MG63 (cell line): ENCODE measurements at regions not wholly inside any gene's neighbourhood (a gene's known extent, or its start where the extent isn't known, plus 50 kb on each side); places are given as distances from the start of the nearest gene placed in this dataset.
"Not testable (repeated sequence)": the region's sequence is repeated elsewhere in the genome, so short reads cannot be mapped to it uniquely, and the experiment has no call there.

ENCODE experiments used
- DNase-seq: peaks from one replicate; pipeline ENCODE4 v3.0.0-alpha.2; 2020
- H3K27me3 ChIP-seq: fragments of 250-450 bp; sonication (Bioruptor Pico); 2 replicates; pipeline ENCODE4 v1.5.1; 2020; ENCODE audit warnings: mild to moderate bottlenecking, moderate library complexity
- H3K36me3 ChIP-seq: fragments of 250-450 bp; sonication (Bioruptor Pico); 2 replicates; pipeline ENCODE4 v1.5.1; 2020; ENCODE audit warnings: mild to moderate bottlenecking, moderate library complexity
- H3K4me3 ChIP-seq: fragments of 250-450 bp; sonication (Bioruptor Pico); 2 replicates; pipeline ENCODE4 v1.5.1; 2020; ENCODE audit warnings: mild to moderate bottlenecking, moderate library complexity
- H3K9me3 ChIP-seq: fragments of 250-450 bp; sonication (Bioruptor Pico); 2 replicates; pipeline ENCODE4 v1.5.1; 2020; ENCODE audit warnings: mild to moderate bottlenecking, moderate library complexity

GRCh38 chr16:26721957-26722356 lies 344.8 kb upstream of the C16orf82 start:
- not testable (repeated sequence) for H3K9me3 ChIP-seq, H3K4me3 ChIP-seq, H3K27me3 ChIP-seq, H3K36me3 ChIP-seq, DNase-seq

- H3K27me3 ChIP-seq, result peaks cover 2% of the 10 kb centered on the region; the same call in 1 of the 2 replicates
- H3K36me3 ChIP-seq, result no peaks in the 10 kb centered on the region
- DNase-seq, result no peak
- no peak overlapping the region for H3K4me3 ChIP-seq
- H3K9me3 ChIP-seq, result no peaks in the 10 kb centered on the region
Measured at GRCh38 chr16:26724189-26724588, 342.5 kb upstream of the C16orf82 start.

DNA sequence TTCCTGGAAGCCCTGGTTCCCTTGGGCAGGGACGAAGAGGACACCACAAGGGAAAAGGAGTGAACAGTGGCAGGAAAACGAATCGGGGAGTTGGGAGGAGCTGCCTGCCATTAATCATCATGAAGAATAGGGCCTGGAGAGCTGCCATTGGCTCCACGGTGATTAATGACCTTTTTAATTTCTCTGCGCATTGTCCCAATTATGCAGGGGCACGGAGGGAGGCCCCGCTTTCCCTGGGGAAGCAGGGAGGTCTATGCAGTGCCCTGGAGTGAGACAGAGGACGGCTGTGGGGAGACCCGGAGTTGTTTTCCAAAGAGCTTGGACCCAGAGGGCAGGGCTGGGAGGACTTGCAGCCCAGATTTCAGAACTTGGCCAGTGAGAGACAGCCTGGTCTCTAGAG lies 338.9 kb upstream of the C16orf82 start:
- Histone ChIP-seq H3K27me3 (peaks cover 2% of the 10 kb centered on the region; the same call in 1 of the 2 replicates), H3K4me3 (no peak overlapping the region), H3K9me3 (no peaks in the 10 kb centered on the region), H3K36me3 (no peaks in the 10 kb centered on the region)
- no peak for DNase-seq

GRCh38 chr16:26729951-26730541 lies 336.7 kb upstream of the C16orf82 start:
- Histone ChIP-seq H3K4me3 (no peak overlapping the region), H3K36me3 (no peaks in the 10 kb centered on the region), H3K9me3 (no peaks in the 10 kb centered on the region), H3K27me3 (peaks cover 2% of the 10 kb centered on the region; the same call in 1 of the 2 replicates)
- no peak for DNase-seq

- H3K27me3 ChIP-seq, result peaks cover 2% of the 10 kb centered on the region
- no peak for DNase-seq
- H3K36me3 ChIP-seq, result no peaks in the 10 kb centered on the region
- no peaks in the 10 kb centered on the region for H3K9me3 ChIP-seq
- no peak overlapping the region for H3K4me3 ChIP-seq
Measured at GRCh38 chr16:26731729-26732128, 335.0 kb upstream of the C16orf82 start.

DNA sequence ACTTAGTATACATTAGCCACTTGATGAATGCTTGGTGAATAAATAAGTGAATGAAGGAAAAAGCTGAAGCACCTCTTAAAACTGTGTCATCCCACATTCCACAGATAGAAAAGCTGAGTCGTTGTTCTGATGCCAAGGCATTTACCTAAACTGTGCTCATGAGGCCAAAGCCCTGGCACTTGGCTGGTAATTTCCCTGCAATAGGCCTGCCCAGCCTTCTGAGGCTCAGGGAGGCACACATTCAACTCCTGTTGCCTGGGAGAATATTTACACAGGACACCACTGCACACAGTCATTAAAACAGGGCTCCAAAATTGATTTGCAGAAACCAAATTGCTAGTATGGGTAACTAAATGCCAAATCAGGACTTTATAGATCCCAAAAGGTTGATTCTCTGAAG lies 333.0 kb upstream of the C16orf82 start:
- H3K36me3 ChIP-seq, result no peaks in the 10 kb centered on the region

DNA sequence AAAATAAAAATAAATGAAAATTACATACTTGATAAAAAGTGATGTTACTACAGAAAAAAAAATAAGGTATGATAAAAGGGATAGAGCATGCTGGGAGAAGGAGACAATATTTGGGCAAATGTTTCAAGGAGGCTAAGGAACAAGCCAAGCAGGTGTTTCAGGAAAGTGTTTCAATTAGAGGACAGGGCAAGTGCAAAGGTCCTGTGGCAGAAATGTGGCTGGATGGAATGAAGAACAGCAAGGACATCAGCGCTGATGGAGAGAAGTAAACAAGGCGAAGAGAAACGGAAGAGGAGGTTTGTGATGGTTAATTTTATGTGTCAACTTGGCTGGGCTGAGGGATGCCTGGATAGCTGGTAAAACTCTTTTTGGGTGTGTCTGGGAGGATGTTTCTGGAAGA lies 331.2 kb upstream of the C16orf82 start:
- no peak overlapping the region for H3K4me3 ChIP-seq
- H3K36me3 ChIP-seq, result no peaks in the 10 kb centered on the region
- no peak for DNase-seq
- H3K27me3 ChIP-seq, result peaks cover 5% of the 10 kb centered on the region
- H3K9me3 ChIP-seq, result no peaks in the 10 kb centered on the region

More for the DNA sequence above, 333.0 kb upstream of the C16orf82 start:
- no peak overlapping the region for H3K4me3 ChIP-seq
- no peak for DNase-seq
- peaks cover 2% of the 10 kb centered on the region for H3K27me3 ChIP-seq
- H3K9me3 ChIP-seq, result no peaks in the 10 kb centered on the region

DNA sequence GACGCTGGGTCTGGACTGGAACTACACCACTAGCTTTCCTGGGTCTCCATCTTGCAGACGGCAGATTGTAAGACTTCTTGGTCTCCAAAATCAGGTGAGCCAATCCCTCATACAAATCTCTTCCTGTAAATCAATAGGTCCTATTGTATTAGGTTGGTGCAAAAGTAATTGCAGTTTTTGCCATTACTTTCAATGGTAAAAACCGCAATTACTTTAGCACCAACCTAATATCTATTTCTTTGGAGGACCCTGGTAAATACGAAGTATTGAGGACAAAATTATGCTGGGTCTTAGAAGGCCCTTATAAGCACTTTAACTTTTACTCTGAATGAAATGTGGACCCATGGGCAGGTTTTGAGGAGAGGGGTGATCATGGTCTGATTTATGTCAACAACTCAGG lies 330.6 kb upstream of the C16orf82 start:
- Histone ChIP-seq H3K27me3 (peaks cover 5% of the 10 kb centered on the region), H3K4me3 (no peak overlapping the region), H3K36me3 (no peaks in the 10 kb centered on the region), H3K9me3 (no peaks in the 10 kb centered on the region)
- DNase-seq, result no peak

DNA sequence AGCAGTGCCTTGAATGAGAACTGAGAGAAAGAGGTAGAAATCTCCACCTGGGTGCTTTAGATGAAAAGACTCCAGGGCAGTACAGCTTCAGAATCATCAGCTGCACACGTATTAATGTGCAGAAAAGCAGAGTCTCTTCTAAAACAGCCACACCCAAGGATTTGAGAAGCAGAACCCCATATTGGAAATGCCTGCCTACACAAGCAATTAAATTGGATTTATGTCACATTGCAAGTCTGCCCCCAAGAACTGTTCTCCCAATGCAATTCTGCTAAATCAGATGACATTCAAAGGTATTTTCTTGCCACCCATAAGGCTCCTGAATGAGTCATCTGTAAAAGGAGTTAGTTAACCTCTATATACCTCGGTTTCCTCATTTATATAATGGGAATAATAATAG lies 326.0 kb upstream of the C16orf82 start:
- DNase-seq, result no peak
- H3K4me3 ChIP-seq, result no peak overlapping the region
- H3K27me3 ChIP-seq, result peaks cover 7% of the 10 kb centered on the region
- H3K9me3 ChIP-seq, result no peaks in the 10 kb centered on the region
- H3K36me3 ChIP-seq, result no peaks in the 10 kb centered on the region

DNA sequence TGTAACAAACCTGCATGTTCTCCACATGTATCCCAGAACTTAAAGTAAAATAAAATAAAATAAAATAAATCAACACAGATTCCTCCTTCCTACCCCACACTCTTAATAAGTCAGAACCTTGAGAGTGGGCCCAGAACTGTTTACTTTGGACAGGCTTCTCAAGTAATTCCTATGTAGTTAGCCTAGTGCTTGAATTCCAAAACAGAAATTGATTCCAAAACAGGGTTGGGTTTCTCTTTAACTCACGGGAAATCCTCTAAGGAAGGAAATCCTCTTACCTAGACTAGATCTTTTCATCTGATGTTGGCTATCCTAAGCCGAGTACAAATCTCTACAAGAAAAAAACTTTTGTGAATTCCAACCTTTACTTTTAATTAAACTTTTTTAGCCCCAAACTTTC lies 324.7 kb upstream of the C16orf82 start:
- Histone ChIP-seq H3K9me3 (no peaks in the 10 kb centered on the region), H3K4me3 (no peak overlapping the region), H3K36me3 (no peaks in the 10 kb centered on the region), H3K27me3 (peaks cover 9% of the 10 kb centered on the region)
- no peak for DNase-seq

GRCh38 chr16:26744430-26744829 lies 322.3 kb upstream of the C16orf82 start:
- H3K4me3 ChIP-seq, result no peak overlapping the region
- DNase-seq, result no peak
- peaks cover 10% of the 10 kb centered on the region for H3K27me3 ChIP-seq
- no peaks in the 10 kb centered on the region for H3K9me3 ChIP-seq
- no peaks in the 10 kb centered on the region for H3K36me3 ChIP-seq

DNA sequence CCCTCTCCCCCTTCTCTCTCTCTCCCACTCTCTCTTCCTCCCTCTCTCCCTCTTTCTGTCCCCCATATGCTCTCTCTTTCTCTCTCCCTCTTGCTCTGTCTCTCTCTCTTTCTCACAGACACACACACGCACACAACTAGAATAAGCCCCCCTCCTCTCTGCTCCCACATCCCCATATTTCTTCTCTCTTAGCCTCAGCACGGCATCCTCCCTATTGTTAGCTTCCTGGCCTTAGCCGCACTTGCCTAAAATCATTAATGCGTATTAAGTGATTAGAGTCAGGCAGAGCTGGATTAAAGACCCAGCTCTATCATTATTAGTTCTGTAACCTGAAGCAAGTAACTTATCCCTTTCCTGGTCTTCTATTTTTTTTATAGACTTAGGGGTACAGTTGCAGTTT lies 319.0 kb upstream of the C16orf82 start:
- H3K4me3 ChIP-seq, result no peak overlapping the region
- peaks cover 4% of the 10 kb centered on the region for H3K27me3 ChIP-seq
- no peaks in the 10 kb centered on the region for H3K36me3 ChIP-seq
- no peak for DNase-seq
- no peaks in the 10 kb centered on the region for H3K9me3 ChIP-seq

DNA sequence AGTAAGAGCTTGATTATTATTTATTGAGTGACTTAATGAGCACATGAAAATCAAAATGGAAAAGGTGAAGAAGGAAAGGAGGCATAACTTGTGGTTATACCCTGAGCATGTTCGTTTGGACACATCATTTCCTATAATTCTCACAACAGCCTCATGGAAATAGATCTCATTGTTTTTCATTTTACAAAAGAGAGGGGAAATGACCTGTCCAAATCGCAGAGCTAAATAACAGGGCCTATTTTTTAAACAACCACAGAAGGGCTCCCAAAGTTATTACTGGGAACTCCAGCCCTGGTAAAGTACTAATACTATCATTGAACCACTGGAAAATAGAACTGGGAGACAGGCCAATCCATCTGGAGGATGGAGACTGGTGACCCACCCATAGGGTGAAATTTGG lies 317.7 kb upstream of the C16orf82 start:
- no peaks in the 10 kb centered on the region for H3K9me3 ChIP-seq
- H3K36me3 ChIP-seq, result no peaks in the 10 kb centered on the region
- DNase-seq, result no peak
- no peak overlapping the region for H3K4me3 ChIP-seq
- peaks cover 4% of the 10 kb centered on the region for H3K27me3 ChIP-seq

DNA sequence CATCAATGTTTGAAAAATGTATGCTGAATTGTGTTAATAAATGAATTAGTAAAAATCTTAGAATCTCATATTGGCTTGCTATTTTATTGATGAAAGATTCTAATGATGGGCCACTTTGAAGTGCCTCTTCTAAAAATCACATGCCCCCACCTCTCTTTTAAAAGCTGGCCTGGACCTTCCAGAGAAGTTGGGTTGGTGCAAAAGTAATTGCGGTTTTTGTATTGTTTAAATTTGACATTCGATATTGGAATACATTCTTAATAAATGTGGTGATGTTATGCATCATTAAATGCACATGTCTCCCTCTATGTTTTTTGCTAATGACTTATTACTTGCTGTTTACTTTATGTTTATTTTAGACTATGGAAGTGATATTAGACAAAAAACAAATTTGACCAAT lies 314.6 kb upstream of the C16orf82 start:
- Histone ChIP-seq H3K4me3 (no peak overlapping the region), H3K36me3 (no peaks in the 10 kb centered on the region), H3K9me3 (no peaks in the 10 kb centered on the region), H3K27me3 (peaks cover 2% of the 10 kb centered on the region; the same call in 1 of the 2 replicates)
- no peak for DNase-seq

GRCh38 chr16:26756633-26757032 lies 310.1 kb upstream of the C16orf82 start:
- DNase-seq, result no peak
- no peaks in the 10 kb centered on the region for H3K27me3 ChIP-seq
- H3K4me3 ChIP-seq, result no peak overlapping the region
- H3K9me3 ChIP-seq, result no peaks in the 10 kb centered on the region
- no peaks in the 10 kb centered on the region for H3K36me3 ChIP-seq

- H3K27me3 ChIP-seq, result no peaks in the 10 kb centered on the region; the same call in 1 of the 2 replicates
- DNase-seq, result no peak
- H3K4me3 ChIP-seq, result no peak overlapping the region
- no peaks in the 10 kb centered on the region for H3K9me3 ChIP-seq
- H3K36me3 ChIP-seq, result no peaks in the 10 kb centered on the region
Measured at GRCh38 chr16:26762594-26762993, 304.1 kb upstream of the C16orf82 start.

- peak; percentile 41 for DNase-seq
- Histone ChIP-seq H3K36me3 (no peaks in the 10 kb centered on the region), H3K9me3 (no peaks in the 10 kb centered on the region), H3K27me3 (no peaks in the 10 kb centered on the region; the same call in 1 of the 2 replicates), H3K4me3 (no peak overlapping the region)
Measured at GRCh38 chr16:26765087-26765486, 301.6 kb upstream of the C16orf82 start.

DNA sequence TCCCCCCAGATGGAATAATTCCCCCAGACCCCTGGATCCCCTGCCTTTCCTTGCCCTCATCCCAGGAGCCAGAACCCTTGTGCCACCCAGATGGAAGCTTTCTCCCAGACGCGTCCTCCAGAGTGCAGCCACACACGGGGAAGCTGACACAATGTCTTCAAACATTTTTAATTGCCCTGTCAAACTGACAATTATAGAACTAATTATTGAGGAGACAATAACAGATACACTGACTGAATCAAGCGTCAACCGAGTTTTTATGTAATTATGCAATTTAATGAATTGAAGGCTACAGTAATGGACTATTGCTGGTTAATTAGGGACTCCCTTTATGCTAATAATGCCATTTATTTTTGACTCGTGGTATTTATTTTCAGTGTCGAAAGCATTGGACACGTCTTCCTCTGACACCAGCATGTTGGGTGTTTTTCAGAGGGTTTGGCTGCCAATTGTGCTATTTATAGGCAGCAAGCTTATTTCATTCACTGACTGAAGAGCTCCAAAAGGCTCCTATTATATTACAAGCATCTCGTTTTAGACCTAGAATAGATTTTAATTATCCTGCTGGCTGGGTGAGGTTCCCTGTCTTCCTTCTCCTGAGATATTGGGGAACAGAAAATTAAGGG lies 298.2 kb upstream of the C16orf82 start:
- Histone ChIP-seq H3K4me3 (no peak overlapping the region), H3K27me3 (no peaks in the 10 kb centered on the region), H3K9me3 (no peaks in the 10 kb centered on the region), H3K36me3 (no peaks in the 10 kb centered on the region)
- no peak for DNase-seq
